NCI-H1048 (cell line): ENCODE measurements at regions not wholly inside any gene's neighbourhood (a gene's known extent, or its start where the extent isn't known, plus 50 kb on each side); places are given as distances from the start of the nearest gene placed in this dataset.
"Not testable (repeated sequence)": the region's sequence is repeated elsewhere in the genome, so short reads cannot be mapped to it uniquely, and the experiment has no call there.

Experiments used
- DNase-seq: peaks from one replicate; lab custom pipeline; 2025; lab: John Stamatoyannopoulos, UW

DNA sequence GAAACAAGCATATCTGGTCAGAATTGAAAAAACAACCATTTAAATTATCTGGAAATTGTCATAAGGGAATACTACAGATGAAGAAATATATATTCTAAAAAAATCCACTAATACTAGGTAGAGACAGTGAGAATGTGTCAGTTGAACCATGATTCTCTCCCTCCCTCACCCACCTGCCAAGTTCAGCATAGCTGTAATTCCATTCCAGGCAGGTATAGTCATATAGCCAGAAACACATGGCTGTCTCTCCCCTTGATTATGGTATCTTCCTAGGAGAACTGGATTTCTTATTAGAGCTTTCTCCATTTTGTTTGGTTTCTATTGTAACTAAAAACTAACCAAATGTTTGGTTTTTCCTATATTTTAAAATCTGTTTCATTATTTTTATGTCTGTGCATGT lies 509.2 kb downstream of the CDH10 start:
- no peak for DNase-seq

DNA sequence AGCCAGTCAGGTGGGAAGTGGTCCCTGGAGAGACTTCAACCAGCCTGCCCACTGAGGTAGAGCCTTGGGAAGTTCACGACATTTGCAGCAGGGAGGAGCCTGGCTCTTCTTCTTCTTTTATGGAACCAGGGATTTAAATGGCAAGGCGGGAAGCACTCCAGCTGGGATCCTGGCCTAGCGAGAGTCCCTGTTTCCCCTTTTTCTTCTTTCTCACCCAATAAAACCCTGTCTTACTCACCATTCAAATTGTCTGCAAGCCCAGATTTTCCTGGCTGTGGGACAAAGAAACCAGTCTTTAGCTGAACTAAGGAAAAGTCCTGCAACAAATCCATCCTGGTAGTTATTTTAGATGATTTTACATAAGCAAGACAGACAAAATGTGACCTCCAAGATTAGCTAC lies 503.7 kb downstream of the CDH10 start:
- no peak for DNase-seq

DNA sequence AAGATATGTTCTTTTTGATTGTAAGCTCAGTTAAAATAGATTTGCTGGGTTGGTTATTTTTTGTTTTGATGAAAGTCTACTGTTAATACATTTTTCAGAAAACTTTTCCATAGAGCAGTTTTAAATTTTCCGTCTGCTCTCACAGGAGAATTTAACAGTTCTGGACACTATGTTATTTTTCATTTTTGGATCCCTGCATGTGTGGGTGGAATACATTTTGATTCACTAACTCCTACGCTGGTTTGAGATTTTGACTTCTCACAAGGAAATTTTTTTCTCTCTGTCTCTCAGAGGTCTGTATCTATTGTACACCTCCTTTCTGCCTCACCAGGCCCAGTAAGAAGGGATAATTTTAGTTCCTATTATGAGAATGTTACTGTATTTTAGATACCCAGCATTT lies 502.4 kb downstream of the CDH10 start:
- DNase-seq: no peak

DNA sequence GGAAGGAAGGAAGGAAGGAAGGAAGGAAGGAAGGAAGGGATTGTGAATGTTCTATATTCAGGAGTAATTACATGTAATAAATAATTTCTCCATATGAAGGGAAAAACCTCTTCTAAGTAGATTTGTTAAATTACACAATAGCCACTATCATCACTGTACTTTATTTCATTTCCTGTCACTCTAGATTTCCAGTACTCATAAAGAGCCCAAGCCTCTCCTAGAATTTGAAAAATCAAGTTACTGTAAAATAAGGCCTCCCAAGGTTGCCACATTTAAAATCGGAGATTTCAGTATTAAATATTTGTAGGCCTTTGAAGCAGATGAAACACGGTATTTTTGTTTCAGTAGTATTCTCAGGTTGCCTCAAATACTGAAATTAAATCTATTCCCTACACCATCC lies 499.0 kb downstream of the CDH10 start:
- DNase-seq: no peak

DNA sequence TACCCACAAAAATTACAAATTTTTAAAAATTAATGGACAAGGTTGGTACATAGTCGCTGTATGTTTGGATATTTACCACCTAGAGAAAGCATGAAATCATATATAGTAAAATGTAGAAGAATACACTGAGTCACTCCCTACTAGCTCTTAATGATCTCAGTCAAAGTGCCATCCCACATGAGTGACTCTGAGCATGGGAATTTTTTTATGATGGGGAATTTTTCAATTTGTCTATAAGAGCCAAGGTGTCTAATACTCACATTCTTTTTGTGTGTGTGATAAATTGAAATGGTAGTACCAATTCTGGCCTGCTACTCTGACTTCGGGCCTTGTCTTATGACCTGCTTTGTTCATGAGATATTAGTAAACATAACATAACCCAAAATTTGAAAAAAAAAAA lies 483.2 kb downstream of the CDH10 start:
- DNase-seq: no peak

DNA sequence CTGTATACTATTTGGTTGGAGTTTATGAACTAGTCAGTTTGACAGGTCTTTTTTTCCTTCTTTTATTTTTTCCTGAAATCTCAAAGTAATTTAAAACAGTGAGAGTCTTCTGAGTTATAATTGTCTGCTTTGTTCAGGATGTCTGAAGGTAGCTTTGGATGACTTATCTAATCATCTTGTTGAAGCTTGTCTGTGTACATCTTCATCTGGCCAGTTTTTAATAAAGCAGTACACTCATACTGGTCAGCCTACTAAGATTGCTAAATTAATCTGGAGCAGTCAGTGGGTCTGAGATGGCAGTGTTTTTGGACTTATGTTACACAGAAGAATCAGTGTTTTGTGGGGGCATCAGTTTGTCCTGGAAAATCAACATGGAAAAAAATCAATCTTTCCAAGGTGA lies 482.4 kb downstream of the CDH10 start:
- DNase-seq: no peak

DNA sequence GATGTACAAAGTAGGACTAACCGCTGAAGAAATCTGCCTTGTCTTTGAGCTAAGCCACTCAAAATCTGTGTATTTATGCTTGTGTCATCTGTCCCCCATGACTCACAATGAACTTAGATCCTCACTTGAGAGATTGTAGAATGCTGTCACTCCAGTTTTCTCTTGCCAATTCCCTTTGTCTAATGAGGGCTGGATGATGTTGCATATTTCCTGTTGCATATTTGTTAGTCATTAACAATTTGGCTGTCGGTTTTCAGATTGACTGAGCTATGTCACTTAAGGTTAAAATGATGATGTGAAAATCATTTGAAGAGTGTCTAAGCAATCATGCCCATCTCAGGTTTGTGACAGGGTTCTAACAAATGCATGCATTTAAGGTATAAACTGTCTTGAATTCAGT lies 481.7 kb downstream of the CDH10 start:
- no peak for DNase-seq

DNA sequence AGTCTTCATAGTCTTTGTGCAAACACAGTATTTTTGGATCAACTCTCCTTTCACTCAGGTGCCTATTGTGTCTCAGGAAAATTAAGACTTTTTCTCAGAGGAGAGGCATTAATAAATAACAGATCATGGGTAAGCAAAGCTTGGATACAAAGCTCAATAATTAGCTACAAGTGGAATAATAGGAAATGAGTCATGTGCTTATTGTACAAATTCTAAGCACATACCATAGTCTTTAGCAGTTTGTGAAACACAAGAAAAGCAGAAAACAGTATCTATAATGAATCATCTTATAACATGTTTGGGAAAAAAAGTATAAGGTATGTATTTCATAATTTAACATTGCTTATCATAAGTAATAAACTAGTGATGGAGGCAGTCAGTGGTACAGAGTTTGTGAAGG lies 477.0 kb downstream of the CDH10 start:
- DNase-seq: no peak

DNA sequence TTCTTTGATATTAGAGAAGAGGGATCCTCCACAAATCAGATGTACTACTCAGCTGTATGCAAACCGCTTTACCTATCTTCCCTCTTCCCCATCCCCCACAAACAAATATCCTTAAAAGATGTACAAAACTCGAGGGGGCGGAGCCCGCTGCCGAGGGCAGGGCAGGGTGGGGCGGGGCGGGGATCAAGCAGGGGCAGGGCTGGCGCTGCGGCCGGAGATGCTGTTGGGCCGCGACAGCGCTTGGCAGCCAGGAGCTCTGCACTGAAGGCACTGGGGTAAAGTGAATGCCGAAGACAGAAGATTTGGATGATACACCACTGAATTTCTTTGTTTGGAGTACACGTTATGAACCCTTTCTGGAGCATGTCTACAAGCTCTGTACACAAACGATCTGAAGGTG lies 474.8 kb downstream of the CDH10 start:
- no peak for DNase-seq

DNA sequence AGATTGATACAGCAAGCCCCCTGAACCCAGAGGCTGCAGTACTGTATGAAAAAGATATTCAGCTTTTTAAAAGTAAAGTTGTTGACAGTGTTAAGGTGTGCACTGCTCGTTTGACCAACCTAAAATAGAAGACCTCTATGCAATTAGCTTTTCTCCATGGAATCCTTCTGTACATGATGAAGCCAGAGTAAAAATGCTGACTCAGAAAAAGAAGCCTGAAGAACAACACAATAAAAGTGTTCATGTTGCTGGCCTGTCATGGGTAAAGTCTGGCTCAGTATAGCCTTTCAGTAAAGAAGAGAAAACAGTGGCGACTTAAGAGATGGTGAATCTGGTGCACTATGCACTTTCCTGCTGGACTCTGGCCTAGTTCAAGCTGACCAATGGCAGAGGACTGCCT lies 473.8 kb downstream of the CDH10 start:
- DNase-seq: not testable (repeated sequence)

DNA sequence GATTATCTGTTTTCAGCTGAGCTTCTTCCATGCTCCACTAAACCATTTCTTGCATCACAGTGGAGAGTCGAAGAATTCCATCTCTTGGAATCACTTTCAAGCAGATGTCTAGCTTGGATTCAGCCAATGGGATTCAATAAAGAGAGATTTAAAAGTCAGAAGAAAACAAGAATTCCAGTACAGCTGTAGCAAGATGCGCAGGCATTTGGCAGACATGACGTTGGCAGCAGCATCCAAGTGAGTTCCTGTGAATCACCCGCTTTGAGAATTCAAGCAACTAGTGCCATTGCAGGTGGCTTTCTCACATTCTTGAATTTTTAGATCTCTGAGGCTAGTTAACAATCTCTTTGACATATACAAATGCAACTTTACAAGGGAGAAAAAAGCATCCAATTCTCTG lies 467.0 kb downstream of the CDH10 start:
- no peak for DNase-seq

DNA sequence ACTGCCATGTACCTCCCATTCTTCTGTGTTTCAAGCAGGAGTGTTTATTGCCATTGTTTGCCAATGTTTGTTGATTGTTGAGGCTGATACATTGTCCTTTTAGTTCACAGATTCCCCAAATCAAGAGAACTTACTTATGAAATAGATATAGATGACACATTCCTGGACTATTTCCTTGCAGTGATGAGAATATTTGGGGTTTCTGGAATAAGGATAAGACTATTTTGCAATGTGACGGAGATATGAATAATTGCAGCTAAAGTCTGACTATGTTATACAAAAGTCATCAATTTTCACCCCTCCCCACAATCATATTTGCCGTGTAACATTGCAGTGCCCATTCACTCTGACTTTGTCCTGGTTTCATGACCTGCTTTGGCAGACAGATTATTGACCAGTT lies 460.8 kb downstream of the CDH10 start:
- no peak for DNase-seq

DNA sequence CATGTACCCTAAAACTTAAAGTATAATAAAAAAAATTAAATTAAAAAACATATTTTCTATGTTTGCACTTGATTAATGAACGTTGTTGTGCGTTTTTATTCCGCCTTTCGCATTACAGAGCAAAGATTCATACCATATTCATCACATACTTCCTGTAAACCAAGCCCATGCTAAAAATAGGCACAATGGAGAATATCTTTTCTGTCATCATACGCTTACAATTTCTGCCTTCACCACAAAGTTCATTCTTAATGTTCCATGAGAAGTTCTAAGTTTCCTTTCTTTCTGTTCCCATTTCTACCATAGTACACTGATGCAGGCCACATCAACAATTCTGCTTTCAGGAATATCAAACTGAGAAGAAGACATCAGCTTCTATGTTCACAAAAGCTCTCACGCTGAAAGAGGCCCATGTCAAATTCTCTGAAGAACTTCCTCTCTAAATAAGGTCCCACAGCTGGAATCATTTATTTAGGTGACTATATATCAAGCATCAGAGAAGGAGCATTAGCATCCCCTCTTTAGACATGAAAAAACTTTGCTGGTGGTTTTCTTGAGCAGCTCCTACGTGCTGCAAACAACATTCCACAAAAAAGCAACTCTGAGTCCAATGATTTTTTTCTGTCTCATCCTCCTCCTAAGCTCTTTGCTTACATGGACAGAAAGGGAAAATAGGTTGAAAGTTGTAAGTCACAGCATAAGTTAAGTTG lies 456.4 kb downstream of the CDH10 start:
- no peak for DNase-seq

DNA sequence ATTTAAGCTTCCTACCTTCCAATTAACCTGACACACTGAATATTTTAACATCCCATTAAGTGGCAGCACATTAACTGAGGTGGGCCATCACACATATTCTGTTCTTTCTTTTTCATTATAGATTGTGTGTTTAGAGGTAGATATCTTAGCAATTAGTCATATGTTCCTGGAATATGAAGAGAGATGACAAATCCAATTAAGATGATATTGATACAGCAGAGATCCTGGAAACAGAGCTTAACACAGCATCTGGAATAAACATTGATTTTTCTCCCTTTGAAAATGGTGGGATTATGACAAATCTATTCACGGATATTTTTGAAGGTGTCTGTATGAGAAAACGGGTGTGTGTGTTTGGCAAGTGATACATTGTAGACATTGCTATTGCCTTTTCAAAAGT lies 448.0 kb downstream of the CDH10 start:
- no peak for DNase-seq

DNA sequence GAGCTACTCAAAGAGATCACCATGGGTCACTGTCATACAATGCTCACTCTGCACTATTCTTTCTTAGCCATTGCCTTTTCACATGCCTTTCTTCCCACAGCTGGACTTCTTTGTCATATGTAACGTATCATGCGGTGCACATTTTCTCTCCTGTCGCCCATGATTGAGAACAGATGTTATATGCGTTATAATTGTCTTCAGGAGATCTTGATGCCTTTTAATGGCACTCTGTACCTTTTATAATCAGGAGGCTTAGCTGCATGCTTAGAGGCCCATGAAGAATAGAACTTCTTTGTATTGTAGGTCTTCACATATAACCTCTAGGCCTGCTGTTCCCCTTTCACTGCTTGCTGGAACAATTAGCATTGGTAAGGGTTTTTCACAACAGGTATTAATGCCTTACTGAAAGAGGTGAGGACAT lies 436.1 kb downstream of the CDH10 start:
- DNase-seq: no peak

DNA sequence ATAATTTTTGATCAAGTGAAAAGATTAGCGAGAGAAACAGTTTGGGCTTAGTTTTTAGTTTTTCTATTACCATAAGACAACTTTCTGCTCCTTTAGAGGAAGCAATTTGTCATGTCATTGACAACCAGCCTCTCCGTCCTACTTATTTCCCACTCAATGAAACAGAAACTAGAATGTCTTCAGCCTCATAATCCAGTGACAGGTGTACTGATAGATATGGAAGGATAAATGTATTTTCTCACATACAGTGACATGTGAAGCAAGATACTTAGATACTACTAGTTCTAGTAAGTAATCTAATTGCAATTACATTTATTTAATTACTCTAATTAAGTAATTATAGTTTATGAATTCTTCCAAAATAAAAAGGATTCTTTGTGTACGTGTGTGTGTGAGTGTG lies 429.7 kb downstream of the CDH10 start:
- no peak for DNase-seq

DNA sequence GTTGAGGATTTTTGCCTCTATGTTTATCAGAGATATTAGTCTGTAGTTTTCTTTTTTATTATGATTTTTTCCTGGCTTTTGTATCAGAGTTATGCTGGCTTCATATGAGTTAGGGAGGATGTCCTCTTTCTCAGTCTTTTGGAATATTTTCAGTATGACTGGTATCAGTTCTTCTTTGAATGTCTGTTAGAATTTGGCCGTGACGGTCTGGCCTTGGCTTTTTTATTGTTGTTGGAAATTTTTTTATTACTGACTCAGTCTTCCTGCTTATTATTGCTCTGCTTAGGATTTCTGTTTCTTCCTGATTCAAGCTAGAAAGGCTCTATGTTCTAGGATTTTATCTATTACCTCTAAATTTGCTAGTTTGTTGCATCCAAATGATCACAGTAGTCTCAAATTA lies 421.9 kb downstream of the CDH10 start:
- DNase-seq: no peak

DNA sequence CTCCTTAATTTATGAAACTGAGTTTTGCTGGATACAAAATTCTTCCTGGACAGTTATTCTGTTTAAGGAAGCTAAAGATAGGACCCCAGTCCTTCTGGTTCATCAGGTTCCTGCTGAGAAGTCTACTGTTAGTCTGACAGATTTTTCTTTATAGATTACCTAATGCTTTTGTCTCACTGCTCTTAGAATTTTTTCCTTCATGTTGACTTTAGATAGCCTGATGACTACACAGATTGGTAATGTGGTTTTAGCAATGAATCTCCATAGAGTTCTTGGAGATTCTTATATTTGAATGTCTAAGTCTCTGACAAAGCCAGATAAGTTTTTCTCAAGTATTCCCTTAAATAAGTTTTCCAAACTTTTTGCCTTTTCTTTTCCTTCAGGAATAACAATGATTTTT lies 419.7 kb downstream of the CDH10 start:
- no peak for DNase-seq

DNA sequence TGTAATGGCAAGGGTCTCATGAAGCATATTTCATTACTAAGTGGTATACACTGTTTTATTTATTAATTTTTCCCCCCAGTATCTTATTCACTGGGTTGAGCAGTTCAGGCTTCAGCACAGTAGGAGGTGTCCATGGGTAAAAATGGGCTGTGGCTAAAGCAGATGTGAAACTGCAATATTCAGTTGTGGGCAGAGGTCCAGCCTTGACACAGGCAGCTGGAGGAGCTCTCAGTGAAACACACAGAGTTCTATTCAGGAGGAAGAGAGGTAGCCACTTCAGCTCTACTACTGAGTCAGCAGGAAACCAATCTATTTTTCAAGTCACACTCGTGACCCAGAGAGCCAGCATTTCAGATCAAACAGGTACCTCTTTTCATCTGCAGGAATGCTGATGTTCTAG lies 418.3 kb downstream of the CDH10 start:
- no peak for DNase-seq

DNA sequence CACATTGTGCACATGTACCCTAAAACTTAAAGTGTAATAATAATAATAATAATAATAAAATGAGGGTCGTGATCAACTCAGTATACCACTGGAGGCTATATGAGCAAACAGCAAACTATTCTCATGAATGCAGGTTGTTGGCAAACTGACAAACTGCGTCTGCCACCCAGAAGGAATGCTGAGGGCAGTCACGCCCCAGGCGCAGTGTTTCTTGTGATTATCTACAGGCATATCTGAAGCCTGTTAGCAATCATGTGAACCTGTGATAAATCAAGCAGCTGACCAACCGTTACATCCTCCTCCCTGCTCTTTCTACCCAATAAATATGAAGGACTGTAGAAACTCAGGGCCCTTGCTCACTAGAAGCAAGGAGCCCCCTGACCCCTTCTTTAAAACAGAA lies 416.9 kb downstream of the CDH10 start:
- DNase-seq: not testable (repeated sequence)

DNA sequence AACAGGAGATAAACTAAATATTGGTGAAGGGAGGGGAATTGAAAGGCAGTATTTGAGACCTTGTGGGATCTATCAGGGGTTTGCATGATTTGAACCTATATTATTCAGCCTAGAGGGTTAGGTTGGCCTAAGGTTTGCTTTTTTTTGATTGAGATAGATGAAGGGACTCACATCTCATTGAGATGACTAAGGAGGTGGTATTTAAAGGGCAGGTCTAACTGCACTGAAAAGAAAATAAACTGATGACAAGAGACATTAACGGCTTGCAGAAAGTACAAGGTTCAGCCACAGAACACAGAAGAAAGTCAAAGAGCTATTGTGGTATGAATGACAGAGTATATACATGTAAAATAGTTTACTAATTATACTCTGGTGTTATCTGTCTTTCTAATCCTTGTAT lies 412.7 kb downstream of the CDH10 start:
- DNase-seq: no peak

DNA sequence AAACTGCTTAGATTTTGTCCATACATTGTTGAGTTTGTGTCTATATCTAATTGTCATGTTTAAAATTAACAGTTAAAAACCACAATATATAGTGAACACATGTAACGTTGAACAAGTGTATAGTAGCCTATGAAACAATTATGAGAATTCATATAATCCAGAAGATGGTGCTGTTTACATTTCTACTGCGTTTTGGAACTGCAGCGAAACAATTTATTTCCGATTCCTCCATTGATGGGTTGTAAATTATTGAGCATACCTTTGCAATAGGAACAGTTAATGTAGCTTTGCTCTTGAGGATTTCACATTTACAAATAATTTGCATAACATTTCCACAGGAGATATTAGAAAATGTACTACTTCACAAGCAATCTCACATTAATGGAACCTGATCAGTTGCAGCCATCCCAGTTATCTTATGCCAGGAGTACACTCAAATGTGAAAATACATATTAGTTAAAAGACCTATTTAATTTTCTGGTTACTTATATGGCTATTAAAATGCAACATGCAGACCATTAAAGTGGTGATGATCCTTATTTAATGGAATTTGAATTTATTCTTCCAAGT lies 411.8 kb downstream of the CDH10 start:
- no peak for DNase-seq

DNA sequence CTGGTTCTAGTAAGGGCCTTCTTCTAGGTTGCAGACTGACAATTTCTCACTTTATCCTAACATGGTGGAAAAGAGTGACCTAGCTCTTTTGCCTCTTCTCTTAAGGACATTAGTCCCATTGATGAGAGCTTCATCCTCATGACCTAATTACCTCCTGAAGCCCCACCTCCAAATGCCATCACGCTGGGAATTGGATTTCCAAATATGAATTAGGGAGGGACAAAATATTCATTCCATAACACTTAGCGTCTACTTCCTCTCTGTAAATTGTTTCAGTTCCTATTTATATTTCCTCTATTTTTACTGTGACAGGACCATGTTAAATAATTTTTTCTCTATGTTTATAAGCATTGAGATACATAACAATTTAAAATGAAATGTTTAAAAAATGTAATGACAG lies 408.8 kb downstream of the CDH10 start:
- no peak for DNase-seq

DNA sequence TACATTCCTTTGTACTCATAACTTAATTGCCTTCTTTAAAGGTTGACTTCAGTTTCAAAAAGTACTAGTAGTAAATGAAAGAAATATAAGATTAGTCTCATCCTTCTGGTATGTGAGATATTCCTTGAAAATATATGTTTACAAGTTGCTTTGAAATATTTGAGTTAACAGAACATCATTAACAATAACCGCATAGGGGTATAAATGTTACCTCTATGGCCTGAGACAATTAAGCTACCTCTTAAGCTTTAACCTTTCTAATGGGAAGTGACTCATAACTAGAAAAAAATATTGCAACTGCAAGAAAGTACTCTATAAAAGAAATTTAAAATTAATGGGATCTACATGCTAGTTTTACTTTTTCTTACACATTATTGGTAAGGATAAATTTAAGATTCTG lies 399.0 kb downstream of the CDH10 start:
- DNase-seq: no peak
